ENCODE measurements at regions not wholly inside any gene's neighbourhood (a gene's known extent, or its start where the extent isn't known, plus 50 kb on each side); places are given as distances from the start of the nearest gene placed in this dataset.

GRCh38 chr14:42111355-42111754, 504.7 kb downstream of the LRFN5 start:
- H3K9ac ChIP-seq (ENCODE audit: low read length in 3 of 3): no peak overlapping the region
- no peak for FAIRE-seq

GRCh38 chr14:42110167-42110566, 503.5 kb downstream of the LRFN5 start:
- no peaks in the 10 kb centered on the region for H3K36me3 ChIP-seq (ENCODE audit: control insufficient read depth in 2 of 3, insufficient read depth in 3 of 3, low read length in 3 of 3)
- no peaks in the 10 kb centered on the region for H3K27me3 ChIP-seq (ENCODE audit: control insufficient read depth, insufficient read depth, low read length)
- TF ChIP-seq, protein P1, sequence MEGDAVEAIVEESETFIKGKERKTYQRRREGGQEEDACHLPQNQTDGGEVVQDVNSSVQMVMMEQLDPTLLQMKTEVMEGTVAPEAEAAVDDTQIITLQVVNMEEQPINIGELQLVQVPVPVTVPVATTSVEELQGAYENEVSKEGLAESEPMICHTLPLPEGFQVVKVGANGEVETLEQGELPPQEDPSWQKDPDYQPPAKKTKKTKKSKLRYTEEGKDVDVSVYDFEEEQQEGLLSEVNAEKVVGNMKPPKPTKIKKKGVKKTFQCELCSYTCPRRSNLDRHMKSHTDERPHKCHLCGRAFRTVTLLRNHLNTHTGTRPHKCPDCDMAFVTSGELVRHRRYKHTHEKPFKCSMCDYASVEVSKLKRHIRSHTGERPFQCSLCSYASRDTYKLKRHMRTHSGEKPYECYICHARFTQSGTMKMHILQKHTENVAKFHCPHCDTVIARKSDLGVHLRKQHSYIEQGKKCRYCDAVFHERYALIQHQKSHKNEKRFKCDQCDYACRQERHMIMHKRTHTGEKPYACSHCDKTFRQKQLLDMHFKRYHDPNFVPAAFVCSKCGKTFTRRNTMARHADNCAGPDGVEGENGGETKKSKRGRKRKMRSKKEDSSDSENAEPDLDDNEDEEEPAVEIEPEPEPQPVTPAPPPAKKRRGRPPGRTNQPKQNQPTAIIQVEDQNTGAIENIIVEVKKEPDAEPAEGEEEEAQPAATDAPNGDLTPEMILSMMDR (IDR thresholded peaks at IDR 0.05; ENCODE audit: borderline replicate concordance, extremely low read depth, insufficient read depth): peak; percentile 28
- H3K4me3 ChIP-seq (ENCODE audit: low read length in 3 of 3): no peak overlapping the region
- no peak overlapping the region for H3K27ac ChIP-seq (ENCODE audit: low read depth in 2 of 2, low read length in 2 of 2)
- H3K9ac ChIP-seq (ENCODE audit: low read length in 3 of 3): no peak overlapping the region
- H3K4me1 ChIP-seq (ENCODE audit: control insufficient read depth in 2 of 3, insufficient read depth in 2 of 3, low read depth in 1 of 3, low read length in 3 of 3): no peaks in the 10 kb centered on the region
- FAIRE-seq (no peak), DNase-seq (peak in 1 of 5 donors; percentile 3)
- intact Hi-C loops (cut with DNase I): no loop called here
- H3K9me3 ChIP-seq (ENCODE audit: control insufficient read depth in 2 of 3, insufficient read depth in 1 of 3, low read length in 3 of 3): peaks cover 0 to 7% (median 0%) of the 10 kb centered on the region in 3 donors

More at GRCh38 chr14:42111355-42111754, 504.7 kb downstream of the LRFN5 start:
- H3K9me3 ChIP-seq (ENCODE audit: control insufficient read depth in 2 of 3, insufficient read depth in 1 of 3, low read length in 3 of 3): peaks cover 0 to 7% (median 0%) of the 10 kb centered on the region in 3 donors
- no peaks in the 10 kb centered on the region for H3K36me3 ChIP-seq (ENCODE audit: control insufficient read depth in 2 of 3, insufficient read depth in 3 of 3, low read length in 3 of 3)
- no peaks in the 10 kb centered on the region for H3K27me3 ChIP-seq (ENCODE audit: control insufficient read depth, insufficient read depth, low read length)
- H3K4me1 ChIP-seq (ENCODE audit: control insufficient read depth in 2 of 3, insufficient read depth in 2 of 3, low read depth in 1 of 3, low read length in 3 of 3): no peaks in the 10 kb centered on the region
- H3K4me3 ChIP-seq (ENCODE audit: low read length in 3 of 3): no peak overlapping the region
- peak in 1 of 5 donors; percentile 30 for DNase-seq
- TF ChIP-seq, protein P1 (IDR thresholded peaks at IDR 0.05; ENCODE audit: borderline replicate concordance, extremely low read depth, insufficient read depth): no peak
- no peak overlapping the region for H3K27ac ChIP-seq (ENCODE audit: low read depth in 2 of 2, low read length in 2 of 2)
- intact Hi-C loops (cut with DNase I): no loop called here

DNA sequence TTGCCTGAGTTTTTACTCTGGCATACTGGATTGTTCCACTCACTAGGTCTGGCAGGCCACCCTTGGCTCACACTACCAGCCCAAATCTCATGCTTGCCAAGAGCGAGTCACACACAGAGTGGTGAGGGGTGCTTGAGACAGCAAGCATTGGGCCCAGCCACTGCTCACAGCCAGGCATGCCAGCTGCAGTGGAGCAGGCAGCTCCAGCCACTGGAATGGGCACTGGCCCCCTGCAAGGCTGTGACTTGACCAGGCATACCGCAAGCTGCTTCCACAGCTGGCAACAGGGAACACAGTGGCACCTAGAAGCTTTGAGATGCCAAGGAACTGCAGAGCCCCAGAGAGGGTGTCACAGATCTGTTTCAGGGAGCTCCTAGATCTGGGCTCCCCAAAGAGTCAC, 488.5 kb downstream of the LRFN5 start:
- no peaks in the 10 kb centered on the region for H3K4me1 ChIP-seq (ENCODE audit: control insufficient read depth in 2 of 3, insufficient read depth in 2 of 3, low read depth in 1 of 3, low read length in 3 of 3)
- FAIRE-seq (no peak), DNase-seq (peak in 1 of 5 donors; percentile 38)
- no peaks in the 10 kb centered on the region for H3K36me3 ChIP-seq (ENCODE audit: control insufficient read depth in 2 of 3, insufficient read depth in 3 of 3, low read length in 3 of 3)
- H3K9me3 ChIP-seq (ENCODE audit: control insufficient read depth in 2 of 3, insufficient read depth in 1 of 3, low read length in 3 of 3): no peaks in the 10 kb centered on the region
- intact Hi-C loops (cut with DNase I): no loop called here
- H3K9ac ChIP-seq (ENCODE audit: low read length in 3 of 3): no peak overlapping the region
- TF ChIP-seq, protein P1 (IDR thresholded peaks at IDR 0.05; ENCODE audit: borderline replicate concordance, extremely low read depth, insufficient read depth): no peak
- H3K27ac ChIP-seq (ENCODE audit: low read depth in 2 of 2, low read length in 2 of 2): no peak overlapping the region
- H3K4me3 ChIP-seq (ENCODE audit: low read length in 3 of 3): no peak overlapping the region
- H3K27me3 ChIP-seq (ENCODE audit: control insufficient read depth, insufficient read depth, low read length): no peaks in the 10 kb centered on the region

- FAIRE-seq: no peak
- Histone ChIP-seq H3K4me1 (ENCODE audit: control insufficient read depth in 2 of 3, insufficient read depth in 2 of 3, low read depth in 1 of 3, low read length in 3 of 3) (no peaks in the 10 kb centered on the region), H3K4me3 (ENCODE audit: low read length in 3 of 3) (no peak overlapping the region), H3K36me3 (ENCODE audit: control insufficient read depth in 2 of 3, insufficient read depth in 3 of 3, low read length in 3 of 3) (no peaks in the 10 kb centered on the region), H3K9me3 (ENCODE audit: control insufficient read depth in 2 of 3, insufficient read depth in 1 of 3, low read length in 3 of 3) (no peaks in the 10 kb centered on the region), H3K27me3 (ENCODE audit: control insufficient read depth, insufficient read depth, low read length) (no peaks in the 10 kb centered on the region), H3K9ac (ENCODE audit: low read length in 3 of 3) (no peak overlapping the region), H3K27ac (ENCODE audit: low read depth in 2 of 2, low read length in 2 of 2) (no peak overlapping the region)
- DNase-seq: no peak
- TF ChIP-seq, protein P1 (IDR thresholded peaks at IDR 0.05; ENCODE audit: borderline replicate concordance, extremely low read depth, insufficient read depth): no peak
- intact Hi-C loops (cut with DNase I): no loop called here
These were observed 483.4 kb downstream of the LRFN5 start for GRCh38 chr14:42090122-42090521.

All from kidney (tissue), 13 donors.